ENCODE measurements at regions not wholly inside any gene's neighbourhood (a gene's known extent, or its start where the extent isn't known, plus 50 kb on each side); places are given as distances from the start of the nearest gene placed in this dataset.

DNA sequence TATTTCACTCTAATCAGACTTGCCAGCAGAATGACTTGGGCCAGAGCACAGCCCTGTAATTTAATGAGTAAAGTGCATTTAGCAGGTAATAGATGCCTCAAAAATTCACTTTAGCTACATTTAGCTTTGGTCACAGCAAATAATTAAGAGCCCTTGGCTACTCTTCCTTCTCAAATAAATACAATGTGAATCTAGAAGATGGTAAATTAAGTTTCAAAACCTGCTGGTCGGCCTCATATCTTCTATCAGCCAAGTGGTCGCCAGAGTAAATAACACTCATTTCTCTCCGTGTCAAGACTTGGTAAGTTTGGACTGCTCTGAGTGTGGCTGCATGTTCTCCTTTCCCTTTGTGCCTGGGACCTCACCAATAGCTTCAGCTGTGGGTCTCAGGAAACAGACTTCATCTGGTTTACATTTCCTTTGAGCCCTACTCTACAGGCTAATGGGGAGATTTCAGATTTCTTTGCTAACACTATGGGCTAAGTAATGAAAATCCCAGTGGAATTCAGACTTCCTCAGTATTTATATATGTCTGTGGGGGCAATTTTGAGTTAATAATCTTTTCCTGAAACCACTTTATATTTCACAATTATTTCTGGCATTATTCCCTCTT lies 375.8 kb downstream of the RBM43 start:
- TF ChIP-seq, protein P1, sequence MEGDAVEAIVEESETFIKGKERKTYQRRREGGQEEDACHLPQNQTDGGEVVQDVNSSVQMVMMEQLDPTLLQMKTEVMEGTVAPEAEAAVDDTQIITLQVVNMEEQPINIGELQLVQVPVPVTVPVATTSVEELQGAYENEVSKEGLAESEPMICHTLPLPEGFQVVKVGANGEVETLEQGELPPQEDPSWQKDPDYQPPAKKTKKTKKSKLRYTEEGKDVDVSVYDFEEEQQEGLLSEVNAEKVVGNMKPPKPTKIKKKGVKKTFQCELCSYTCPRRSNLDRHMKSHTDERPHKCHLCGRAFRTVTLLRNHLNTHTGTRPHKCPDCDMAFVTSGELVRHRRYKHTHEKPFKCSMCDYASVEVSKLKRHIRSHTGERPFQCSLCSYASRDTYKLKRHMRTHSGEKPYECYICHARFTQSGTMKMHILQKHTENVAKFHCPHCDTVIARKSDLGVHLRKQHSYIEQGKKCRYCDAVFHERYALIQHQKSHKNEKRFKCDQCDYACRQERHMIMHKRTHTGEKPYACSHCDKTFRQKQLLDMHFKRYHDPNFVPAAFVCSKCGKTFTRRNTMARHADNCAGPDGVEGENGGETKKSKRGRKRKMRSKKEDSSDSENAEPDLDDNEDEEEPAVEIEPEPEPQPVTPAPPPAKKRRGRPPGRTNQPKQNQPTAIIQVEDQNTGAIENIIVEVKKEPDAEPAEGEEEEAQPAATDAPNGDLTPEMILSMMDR (IDR thresholded peaks at IDR 0.05; ENCODE audit: low read depth, low read length) = no peak
- no peak for TF ChIP-seq EZH2phosphoT487 (IDR thresholded peaks at IDR 0.05; ENCODE audit: low read depth)

All from OCI-LY3 (cell line).